Heart right ventricle (tissue), 16 donors: ENCODE measurements at regions not wholly inside any gene's neighbourhood (a gene's known extent, or its start where the extent isn't known, plus 50 kb on each side); places are given as distances from the start of the nearest gene placed in this dataset.

ENCODE experiments used
- ATAC-seq, 8 donors: fragments of 200-7000 bp; cut with Tn5 transposase; one replicate each; pipeline ENCODE4 v1.9.1; 2020; ENCODE audit warnings: mild to moderate bottlenecking in 8 of 8, moderate library complexity in 8 of 8, moderate number of reproducible peaks in 1 of 8
- DNase-seq, 2 donors: peaks; one replicate each; pipeline ENCODE4 v3.0.0-alpha.2; 2020
- H3K27ac ChIP-seq, 10 donors: fragments of 200-600 bp; sonication (generic) in 2 of 10; one replicate each; pipeline versions ENCODE4 v1.5.0 to v1.8.0; 2020 to 2022; ENCODE audit warnings: mild to moderate bottlenecking in 3 of 10
- H3K27me3 ChIP-seq, 7 donors: fragments of 200-600 bp; one replicate each; pipeline ENCODE4 v1.8.0; 2021 to 2022; ENCODE audit warnings: mild to moderate bottlenecking in 2 of 7
- H3K36me3 ChIP-seq, 9 donors: fragments of 200-600 bp; sonication (generic) in 1 of 9; one replicate each; pipeline versions ENCODE4 v1.5.0 to v1.8.0; 2020 to 2022; ENCODE audit warnings: mild to moderate bottlenecking in 2 of 9
- H3K4me1 ChIP-seq, 9 donors: fragments of 200-600 bp; sonication (generic) in 1 of 9; one replicate each; pipeline versions ENCODE4 v1.5.0 to v1.8.0; 2020 to 2022; ENCODE audit warnings: mild to moderate bottlenecking in 4 of 9
- H3K4me3 ChIP-seq, 10 donors: fragments of 200-600 bp; sonication (generic) in 2 of 10; one replicate each; pipeline versions ENCODE4 v1.5.0 to v1.8.0; 2020 to 2022; ENCODE audit warnings: mild to moderate bottlenecking in 7 of 10, moderate library complexity in 2 of 10
- H3K9me3 ChIP-seq, 11 donors: fragments of 200-600 bp in 10 of 11; sonication (generic) in 2 of 11; one replicate each; pipeline versions ENCODE4 v1.5.0 to v1.8.0; 2013 to 2022; ENCODE audit warnings: mild to moderate bottlenecking in 2 of 11, control low read depth in 1 of 11, moderate library complexity in 1 of 11
- CTCF ChIP-seq, 9 donors: fragments of 200-600 bp; sonication (generic) in 2 of 9; IDR thresholded peaks; one replicate each; pipeline versions ENCODE4 v1.5.0 to v1.8.0; 2021 to 2022; ENCODE audit warnings: antibody characterized with exemption in 9 of 9, mild to moderate bottlenecking in 5 of 9, moderate library complexity in 1 of 9
- WGBS, 2 donors: extraction: QIAGEN DNeasy Blood & Tissue Kit; methylation state at CpG; one replicate each; pipeline ENCODE4 v1.1.7; 2013; ENCODE audit warnings: inconsistent platforms in 1 of 2; 5-methylcytosine and 5-hydroxymethylcytosine counted together
- intact Hi-C, 10 donors: fragments of 100-400 bp; cut with DNase I; formaldehyde crosslinking; loops; one replicate each; pipeline versions ENCODE4 v1.11.1 to v1.14.2; 2022
- donor health status: Arrhythmogenic right ventricular cardiomyopathy.
- donor health status: ischemic (EF 13 %, LVEDD 7.1; RV severe dilation, severe dysfunction).
- donor health status: healthy with polysubstance abuse.
- donor health status: DM: no; HTN: yes; CAD: no.
- donor health status: DM: no; HTN: no; CAD: no.
- donor health status: ischemic (EF 25% LVEDD 6.9; RV normal size, moderate dysfunction).
- donor health status: ischemic (EF 25% LVEDD 5.7; RV mildly dilated, moderate dysfunction).
- donor health status: healthy.
- donor health status: DM: yes; HTN: yes; CAD: no.
- donor health status: Ischemic cardiomyopathy.
- donor health status: ischemic (EF 35%, LVEDD 5.7; RV mildly dilated, moderate dysfunction).
- donor health status: nonischemic (EF 11% LVEDD 7.7; RV severe dilation, severe dysfunction).
- donor health status: DM: yes; HTN: yes; CAD: no.
- donor health status: PGD.
- donor health status: ischemic (EF 29% LVEDD 5.4; RV normal size, mild dysfunction).
- donor health status: nonischemic (EF 23%, LVEDD 6.1; RV moderate dilation, normal function).

GRCh38 chr1:59016390-59016789, 232.5 kb upstream of the JUN start:
- peaks cover 15 to 69% (median 52%) of the 10 kb centered on the region in 9 donors for H3K4me1 ChIP-seq
- intact Hi-C loops = loop anchor here in 3 of 10 donors (2.0 to 5.0 kb wide), 3 partner anchors 114 to 126 kb away; no protein-coding TSS in a partner anchor

GRCh38 chr1:59017501-59018231, 233.8 kb upstream of the JUN start:
- no peaks in the 10 kb centered on the region for H3K36me3 ChIP-seq
- intact Hi-C loops = loop anchor here in 3 of 10 donors (2.0 to 5.0 kb wide), 3 partner anchors 115 to 125 kb away; no protein-coding TSS in a partner anchor
- TF ChIP-seq CTCF (IDR thresholded peaks at IDR 0.05) = no peak
- no peaks in the 10 kb centered on the region for H3K27me3 ChIP-seq
- no peak for ATAC-seq
- DNase-seq = no peak
- H3K4me3 ChIP-seq = no peak overlapping the region
- H3K9me3 ChIP-seq = peaks cover 0 to 4% (median 0%) of the 10 kb centered on the region in 11 donors
- H3K4me1 ChIP-seq = peaks cover 15 to 69% (median 50%) of the 10 kb centered on the region in 9 donors
- WGBS, 2 donors = 80 to 95% methylated on average over 8 of the region's 8 CpGs
- no peak overlapping the region for H3K27ac ChIP-seq

More at GRCh38 chr1:59016390-59016789, 232.5 kb upstream of the JUN start:
- no peak overlapping the region for H3K4me3 ChIP-seq
- DNase-seq (no peak), ATAC-seq (no peak)
- 87 to 98% methylated on average over 2 of the region's 2 CpGs for WGBS, 2 donors
- no peak overlapping the region for H3K27ac ChIP-seq
- H3K9me3 ChIP-seq = peaks cover 0 to 4% (median 0%) of the 10 kb centered on the region in 11 donors
- H3K36me3 ChIP-seq = no peaks in the 10 kb centered on the region
- TF ChIP-seq CTCF (IDR thresholded peaks at IDR 0.05) = no peak
- H3K27me3 ChIP-seq = no peaks in the 10 kb centered on the region

GRCh38 chr1:59018446-59018845, 234.6 kb upstream of the JUN start:
- Histone ChIP-seq H3K9me3 (peaks cover 0 to 4% (median 0%) of the 10 kb centered on the region in 11 donors), H3K27me3 (no peaks in the 10 kb centered on the region), H3K4me1 (peaks cover 12 to 61% (median 42%) of the 10 kb centered on the region in 9 donors), H3K36me3 (no peaks in the 10 kb centered on the region), H3K4me3 (no peak overlapping the region), H3K27ac (peak overlapping the region in 9 of 10 donors; percentile 55 to 90 (median 84))
- WGBS, 2 donors = 76 to 86% methylated on average over 6 of the region's 6 CpGs
- ATAC-seq (peak in 1 of 8 donors; percentile 35), DNase-seq (no peak)
- no peak for TF ChIP-seq CTCF (IDR thresholded peaks at IDR 0.05)
- intact Hi-C loops = loop anchor here in 2 of 10 donors (5.0 kb wide), 2 partner anchors 116 to 124 kb away; no protein-coding TSS in a partner anchor

- Histone ChIP-seq H3K27ac (peak overlapping the region; percentile 55 to 90 (median 84)), H3K9me3 (peaks cover 0 to 4% (median 0%) of the 10 kb centered on the region in 11 donors), H3K4me3 (no peak overlapping the region), H3K36me3 (no peaks in the 10 kb centered on the region), H3K27me3 (no peaks in the 10 kb centered on the region), H3K4me1 (peaks cover 8 to 57% (median 38%) of the 10 kb centered on the region in 9 donors)
- TF ChIP-seq CTCF (IDR thresholded peaks at IDR 0.05) = no peak
- DNase-seq (peak in 1 of 2 donors; percentile 70), ATAC-seq (peak; percentile 69 to 94 (median 87))
- 42 to 62% methylated on average over 7 of the region's 7 CpGs for WGBS, 2 donors
- intact Hi-C loops = loop anchor here in 2 of 10 donors (5.0 kb wide), 2 partner anchors 117 to 123 kb away; no protein-coding TSS in a partner anchor
Observed at GRCh38 chr1:59018860-59019259, 235.0 kb upstream of the JUN start.
